ENCODE measurements at regions not wholly inside any gene's neighbourhood (a gene's known extent, or its start where the extent isn't known, plus 50 kb on each side); places are given as distances from the start of the nearest gene placed in this dataset.
"Not testable (repeated sequence)": the region's sequence is repeated elsewhere in the genome, so short reads cannot be mapped to it uniquely, and the experiment has no call there.

GRCh38 chr9:24712206-24712605, 166.5 kb upstream of the IZUMO3 start:
- no peak overlapping the region for H3K4me3 ChIP-seq (ENCODE audit: low read length)
- no peak for TF ChIP-seq CTCF (IDR thresholded peaks at IDR 0.05; ENCODE audit: insufficient read depth, low read depth, low read length, missing control alignments)
- DNase-seq (ENCODE audit: low read depth): no peak

GRCh38 chr9:24708814-24709213, 163.1 kb upstream of the IZUMO3 start:
- H3K4me3 ChIP-seq (ENCODE audit: low read length): no peak overlapping the region
- TF ChIP-seq CTCF (IDR thresholded peaks at IDR 0.05; ENCODE audit: insufficient read depth, low read depth, low read length, missing control alignments): no peak
- DNase-seq (ENCODE audit: low read depth): no peak

GRCh38 chr9:24698881-24699518, 153.3 kb upstream of the IZUMO3 start:
- H3K4me3 ChIP-seq (ENCODE audit: low read length): no peak overlapping the region
- DNase-seq (ENCODE audit: low read depth): peak; percentile 1
- no peak for TF ChIP-seq CTCF (IDR thresholded peaks at IDR 0.05; ENCODE audit: insufficient read depth, low read depth, low read length, missing control alignments)

GRCh38 chr9:24672336-24672735, 126.6 kb upstream of the IZUMO3 start:
- TF ChIP-seq CTCF (IDR thresholded peaks at IDR 0.05; ENCODE audit: insufficient read depth, low read depth, low read length, missing control alignments): no peak
- no peak overlapping the region for H3K4me3 ChIP-seq (ENCODE audit: low read length)
- DNase-seq (ENCODE audit: low read depth): peak; percentile 3

- no peak for DNase-seq (ENCODE audit: low read depth)
- TF ChIP-seq CTCF (IDR thresholded peaks at IDR 0.05; ENCODE audit: insufficient read depth, low read depth, low read length, missing control alignments): no peak
- no peak overlapping the region for H3K4me3 ChIP-seq (ENCODE audit: low read length)
These were observed 111.7 kb upstream of the IZUMO3 start for GRCh38 chr9:24657387-24657786.

- TF ChIP-seq CTCF (IDR thresholded peaks at IDR 0.05; ENCODE audit: insufficient read depth, low read depth, low read length, missing control alignments): no peak
- H3K4me3 ChIP-seq (ENCODE audit: low read length): no peak overlapping the region
- peak; percentile 1 for DNase-seq (ENCODE audit: low read depth)
These were observed 106.5 kb upstream of the IZUMO3 start for GRCh38 chr9:24652181-24652580.

- not testable (repeated sequence) for H3K4me3 ChIP-seq (ENCODE audit: low read length); DNase-seq (ENCODE audit: low read depth)
These were observed 83.1 kb upstream of the IZUMO3 start for GRCh38 chr9:24628809-24629208.
